A204.1 (cell line): ENCODE measurements at regions not wholly inside any gene's neighbourhood (a gene's known extent, or its start where the extent isn't known, plus 50 kb on each side); places are given as distances from the start of the nearest gene placed in this dataset.

Experiments used
- FAIRE-seq: peaks from 2 replicates; lab custom pipeline; 2012; peaks lifted over from hg19 to GRCh38; lab: Jason Lieb, UNC

DNA sequence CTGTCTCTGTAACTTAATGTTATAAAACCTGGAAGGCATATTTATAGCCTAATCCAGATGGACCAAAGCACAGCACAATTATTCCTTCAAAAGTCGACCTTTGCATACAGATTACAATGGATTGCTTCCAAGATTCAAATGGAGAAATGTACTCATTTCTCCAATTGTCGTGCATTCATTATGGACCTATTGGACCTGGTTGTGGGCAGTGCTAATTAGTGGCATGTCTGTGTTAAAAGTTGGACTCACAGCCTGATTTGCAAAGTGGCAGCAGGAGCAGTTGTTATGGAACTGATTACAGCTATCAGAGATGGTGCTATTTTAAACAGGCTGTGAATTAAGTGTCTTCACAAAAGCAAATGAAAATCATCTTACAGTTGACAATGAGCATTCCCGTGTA is 1529.3 kb upstream of the SLC10A2 start:
- FAIRE-seq = no peak

DNA sequence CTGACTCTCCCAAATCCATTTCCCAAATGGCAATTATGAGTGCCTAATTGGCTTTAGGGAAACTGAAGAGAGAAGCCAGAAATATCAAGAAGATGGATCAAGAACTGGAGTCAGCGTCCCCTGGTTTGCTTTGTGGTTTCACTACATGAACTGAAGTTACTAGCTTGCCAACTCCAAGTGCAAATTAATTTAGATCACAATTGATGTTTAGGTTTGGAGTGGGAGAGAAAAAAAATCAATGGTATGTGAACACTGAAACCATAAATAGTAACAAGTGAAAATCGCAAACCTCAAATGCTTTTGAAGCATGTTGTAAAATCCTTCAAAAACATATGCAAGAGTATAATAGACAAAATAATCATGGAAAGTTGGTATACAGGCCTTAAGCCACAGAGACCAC is 1528.6 kb upstream of the SLC10A2 start:
- FAIRE-seq = no peak

DNA sequence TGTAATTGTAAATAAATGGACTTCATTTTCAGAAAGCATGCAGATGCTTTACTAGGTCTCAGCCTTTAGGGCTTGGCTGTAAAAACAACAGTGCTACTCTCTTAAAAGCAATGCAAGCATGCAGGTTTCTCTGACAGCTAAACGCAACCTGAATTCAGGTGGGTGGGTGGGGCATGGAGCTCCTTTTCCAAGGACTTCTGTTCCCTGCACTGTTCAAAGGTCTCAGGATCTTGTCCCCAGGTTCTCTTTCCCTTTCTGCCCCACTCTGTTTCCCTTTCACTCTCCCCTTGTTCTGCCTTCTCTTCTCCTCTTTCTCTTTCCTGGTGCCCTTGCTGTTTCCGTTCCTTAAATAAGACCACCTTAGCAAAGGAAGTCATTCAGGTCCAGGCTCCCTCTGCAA is 1527.5 kb upstream of the SLC10A2 start:
- FAIRE-seq = no peak

DNA sequence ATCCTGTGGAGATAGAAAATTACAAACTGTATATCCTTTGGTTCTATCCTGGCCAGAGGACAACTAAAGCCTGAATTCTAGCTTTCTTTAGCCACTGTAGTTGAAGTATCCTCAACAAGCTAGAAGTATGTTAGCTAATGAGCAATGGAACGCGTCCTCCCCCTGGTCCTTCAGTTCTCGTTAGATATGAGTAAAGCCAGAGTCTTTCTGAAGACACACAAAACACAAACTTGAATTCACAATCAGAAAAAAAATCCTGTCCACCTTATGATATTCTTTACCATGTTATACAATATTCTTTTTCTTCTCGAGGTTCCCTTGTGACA is 1527.0 kb upstream of the SLC10A2 start:
- FAIRE-seq = no peak

DNA sequence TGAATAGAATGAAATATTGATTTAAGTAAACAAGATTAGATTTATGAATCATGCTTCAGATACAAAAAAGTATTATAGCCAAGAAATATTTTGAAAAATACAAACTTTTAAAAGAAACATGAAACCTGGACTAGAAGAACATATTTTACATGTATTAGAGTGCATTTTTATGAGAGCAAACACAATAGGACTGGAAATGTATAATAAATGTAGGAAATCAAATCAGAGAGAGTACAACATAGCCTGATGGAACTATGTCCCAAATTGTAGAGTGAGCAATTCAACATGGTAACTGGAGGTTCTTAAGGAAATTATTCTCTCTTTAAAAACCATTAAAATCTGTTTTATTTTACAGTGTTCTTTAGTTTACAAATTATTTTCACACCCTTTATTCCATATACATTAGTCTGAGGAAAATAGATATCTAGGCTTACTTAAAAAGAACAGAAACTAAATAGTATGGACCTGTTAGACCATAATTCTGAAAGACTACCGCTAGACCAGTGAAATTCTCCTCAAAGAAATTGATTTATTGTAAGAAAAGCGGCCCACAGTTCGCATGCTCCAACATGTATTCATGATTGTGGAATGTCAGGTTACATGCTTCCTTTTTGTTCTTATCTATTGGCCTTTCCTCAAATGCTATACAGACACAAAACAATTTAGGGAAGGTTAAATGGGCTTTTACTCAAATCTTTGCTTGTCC is 1526.5 kb upstream of the SLC10A2 start:
- no peak for FAIRE-seq

DNA sequence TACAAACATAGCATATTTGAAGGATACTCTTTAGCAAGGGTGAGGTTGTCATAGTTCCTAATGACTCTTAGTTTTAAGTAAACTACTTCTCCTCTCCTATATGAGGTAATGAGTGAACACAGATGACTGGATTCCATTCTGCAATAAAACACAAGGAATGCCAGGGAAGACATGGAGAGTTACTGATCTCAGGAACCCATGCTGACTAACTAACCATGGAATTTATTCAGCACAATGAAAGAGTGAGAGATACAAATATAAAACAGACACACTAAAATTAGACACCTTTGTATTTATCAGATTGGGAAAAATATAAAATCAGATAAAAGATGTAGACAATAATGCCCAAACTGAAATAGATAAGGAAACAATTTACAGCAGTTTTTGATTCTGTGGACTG is 1525.9 kb upstream of the SLC10A2 start:
- FAIRE-seq = no peak

DNA sequence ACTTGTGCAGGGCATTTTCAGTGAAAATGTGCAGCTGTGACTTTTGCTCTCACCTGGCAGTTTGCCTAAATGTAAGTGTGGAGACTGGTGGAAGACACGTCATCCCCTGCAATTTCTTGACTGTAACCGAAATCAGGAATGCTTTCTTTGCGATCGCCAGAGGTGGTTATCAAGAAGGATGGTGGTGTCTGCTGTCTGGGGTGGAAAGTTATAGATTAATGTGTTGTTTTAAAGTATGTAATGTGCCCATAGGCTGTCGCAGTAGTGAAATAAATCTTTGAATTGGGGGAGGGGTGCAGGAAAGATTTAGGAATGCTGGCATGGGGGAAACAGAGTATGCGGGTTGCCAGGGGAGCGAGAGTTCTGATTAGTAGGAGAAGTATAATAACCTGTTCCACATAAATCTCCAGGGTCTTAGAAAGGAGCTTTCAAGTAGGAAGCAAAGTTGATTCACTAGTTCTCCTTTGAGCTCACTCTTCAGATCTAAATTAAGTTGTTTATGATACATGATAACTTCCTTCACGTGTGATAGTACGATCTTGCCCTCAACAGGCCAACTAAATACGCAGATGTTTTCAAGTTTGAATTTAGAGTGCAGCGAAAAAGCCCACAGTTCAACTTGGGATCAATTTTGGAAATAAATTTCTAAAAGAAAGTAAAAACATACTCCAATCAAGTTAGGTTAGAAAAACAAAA is 1520.0 kb upstream of the SLC10A2 start:
- no peak for FAIRE-seq

DNA sequence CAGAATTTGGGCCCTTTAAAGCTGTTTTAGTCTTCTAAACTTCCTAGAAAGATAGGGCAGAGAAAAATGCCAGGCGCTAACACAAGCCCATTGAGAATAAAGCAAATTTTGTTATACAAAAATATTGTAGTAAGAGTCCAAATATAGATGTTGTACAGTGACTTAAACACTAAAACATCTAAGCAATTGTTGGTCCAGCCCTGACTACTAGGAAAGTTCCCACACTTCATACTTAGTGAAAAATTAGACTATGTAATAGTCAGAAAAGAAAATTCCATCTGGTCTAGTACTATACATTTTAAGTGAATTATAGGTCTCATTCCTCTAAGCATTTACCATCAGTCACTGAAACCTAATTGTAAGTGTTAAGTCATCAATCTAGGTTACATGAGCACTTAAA is 1518.3 kb upstream of the SLC10A2 start:
- FAIRE-seq = no peak

DNA sequence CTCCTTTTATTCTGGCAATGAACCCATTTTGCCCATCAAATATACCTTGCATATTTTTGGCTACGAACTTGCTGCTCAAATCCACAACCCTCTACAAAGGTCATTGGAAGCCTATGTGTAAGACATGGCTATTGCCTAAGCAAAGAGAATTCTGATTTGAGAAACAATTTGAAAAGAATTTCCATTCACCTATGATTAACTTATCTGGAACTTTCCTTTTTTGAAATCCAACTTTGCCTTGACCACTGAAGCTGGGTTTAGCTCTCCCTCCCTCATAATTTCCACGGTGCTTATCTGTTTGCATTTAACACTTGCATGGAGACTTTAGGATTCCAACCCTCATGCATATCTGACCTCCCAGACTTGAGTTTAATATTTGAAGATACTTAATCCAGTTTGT is 1514.7 kb upstream of the SLC10A2 start:
- FAIRE-seq = no peak

DNA sequence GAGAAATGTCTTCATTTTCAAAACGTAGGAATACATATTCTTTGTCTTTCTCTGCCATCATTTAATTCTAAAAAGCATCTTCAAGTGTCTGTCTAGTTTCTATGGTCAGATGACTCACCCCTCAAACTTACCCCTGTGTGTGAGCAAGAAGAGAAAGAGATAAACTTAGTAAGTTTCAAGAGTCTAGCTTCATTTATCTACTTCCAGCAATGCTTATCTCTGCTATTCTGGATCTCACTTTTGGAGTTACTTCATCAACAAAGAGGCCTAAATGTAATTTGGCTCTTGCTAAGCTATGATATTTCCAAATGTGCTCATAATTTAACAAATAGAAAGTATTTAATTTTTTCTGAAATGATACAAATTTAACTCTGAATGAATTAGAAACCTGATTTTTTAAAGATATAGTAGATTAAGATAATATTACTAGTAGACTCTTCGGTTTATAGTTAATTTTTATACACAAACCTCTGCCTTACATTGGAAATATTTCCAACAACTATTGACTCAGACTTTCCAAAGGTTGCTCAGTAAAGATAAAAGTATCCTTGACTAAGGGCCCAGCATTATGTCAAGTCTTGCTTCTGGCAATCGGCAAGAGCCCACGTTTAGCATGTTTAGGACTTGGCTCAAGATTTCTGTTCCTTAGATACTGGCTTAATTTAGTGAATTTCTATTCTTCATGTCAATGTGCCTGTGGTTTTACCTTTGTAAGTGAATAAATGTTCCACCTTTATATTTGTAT is 1511.0 kb upstream of the SLC10A2 start:
- no peak for FAIRE-seq

DNA sequence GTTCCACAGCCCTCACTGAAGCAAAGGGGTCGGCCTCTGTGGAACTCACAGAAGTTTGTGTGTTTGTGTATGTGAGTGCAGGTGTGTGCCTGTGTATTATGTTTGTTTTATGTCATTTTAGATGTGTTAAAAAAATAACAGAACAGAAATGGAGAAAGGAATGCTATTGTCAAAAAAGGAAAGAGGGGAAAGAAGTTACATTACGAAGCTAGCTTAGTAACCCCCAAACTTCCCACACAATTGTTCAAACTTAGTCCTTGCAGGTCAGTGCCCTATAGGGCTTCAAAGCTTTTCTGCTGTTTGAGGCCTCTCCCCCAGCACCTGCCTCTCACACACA is 1505.6 kb upstream of the SLC10A2 start:
- no peak for FAIRE-seq

DNA sequence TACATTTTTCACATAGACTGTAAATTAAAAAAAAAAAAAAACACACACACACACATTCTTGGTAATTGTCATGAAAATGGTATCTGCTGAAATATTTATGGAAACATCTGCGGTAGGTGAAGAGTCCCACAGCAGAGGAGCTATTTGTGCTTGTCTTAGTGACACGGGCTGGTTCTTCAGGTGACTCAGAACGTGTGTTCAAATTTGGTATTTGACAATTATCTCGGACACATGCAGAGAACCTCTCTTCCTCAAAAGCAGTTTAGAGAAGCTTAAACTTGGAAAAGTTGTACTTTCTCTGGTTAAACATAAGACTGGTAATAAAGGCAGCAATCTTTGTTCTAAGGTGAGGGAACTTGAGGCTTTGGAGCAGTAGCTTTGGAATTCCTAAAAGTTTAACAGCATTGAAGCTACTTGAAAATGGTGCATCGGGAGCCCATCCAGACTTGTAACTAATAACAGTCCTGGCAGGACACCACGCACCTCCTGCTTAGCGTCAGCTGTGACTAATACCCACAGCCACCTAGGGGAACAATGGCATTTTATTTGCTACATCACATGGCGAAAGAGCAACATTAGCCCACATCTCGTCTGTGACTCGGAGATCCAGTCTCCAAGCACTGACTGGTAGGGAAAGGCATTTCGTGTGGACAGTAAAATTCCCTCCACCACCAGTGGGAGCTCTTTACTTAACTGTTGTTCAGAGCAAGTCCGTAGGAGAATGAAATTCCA is 1505.1 kb upstream of the SLC10A2 start:
- FAIRE-seq = no peak

DNA sequence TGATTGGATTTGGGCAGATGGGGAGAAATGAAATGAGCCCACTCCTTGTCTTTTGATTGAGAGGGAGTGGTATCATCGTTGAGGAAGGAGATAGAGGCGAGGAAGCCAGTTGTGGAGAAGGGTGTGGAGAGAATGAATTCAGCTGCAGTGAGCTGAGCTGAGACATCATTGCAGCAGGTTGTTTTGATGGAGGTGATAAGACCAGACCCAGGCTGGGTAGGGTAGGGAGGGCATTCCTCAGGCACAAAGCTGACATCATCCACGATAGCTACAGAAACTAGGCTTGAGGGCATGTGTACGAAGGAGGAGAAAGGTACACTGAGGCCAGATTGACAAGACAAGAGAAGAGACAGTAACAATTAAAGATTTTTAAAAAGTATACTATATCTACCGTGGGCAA is 1500.9 kb upstream of the SLC10A2 start:
- FAIRE-seq = no peak

DNA sequence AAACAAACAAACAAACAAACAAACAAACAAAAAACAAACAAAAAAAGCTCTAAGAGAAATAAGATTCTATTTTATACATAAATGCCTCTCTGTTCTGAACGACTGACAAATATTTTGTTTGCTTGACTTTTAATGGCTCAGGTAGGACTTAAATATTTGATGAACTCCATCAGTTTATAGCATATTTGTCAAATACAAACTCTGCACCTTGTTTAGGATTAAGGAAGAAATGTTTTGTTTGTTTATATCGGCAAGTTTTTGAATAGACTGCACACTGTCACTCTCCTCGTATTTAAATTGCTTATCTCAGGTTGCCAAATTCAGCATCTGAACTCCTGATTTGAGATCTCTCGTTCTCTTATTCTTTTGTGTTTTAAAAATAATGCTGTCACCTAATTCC is 1499.7 kb upstream of the SLC10A2 start:
- no peak for FAIRE-seq

DNA sequence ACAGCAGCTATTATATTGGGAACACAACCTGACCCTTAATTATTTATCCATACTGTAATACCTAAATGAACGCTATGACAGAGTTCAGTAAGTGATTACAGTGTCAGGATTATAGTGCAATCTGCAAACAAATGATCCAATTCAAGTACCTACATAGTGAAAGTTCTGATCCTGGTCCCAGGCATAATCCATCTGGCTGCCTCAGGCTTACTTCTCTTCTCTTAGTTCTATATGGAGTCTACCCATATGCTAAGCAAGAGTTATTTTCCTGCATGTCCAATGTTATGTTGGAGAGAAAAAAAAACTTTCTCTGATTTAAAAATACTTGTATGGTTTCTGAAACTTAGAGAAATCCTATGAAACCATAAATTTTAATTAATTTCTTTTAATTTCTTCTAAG is 1487.7 kb upstream of the SLC10A2 start:
- FAIRE-seq = no peak

DNA sequence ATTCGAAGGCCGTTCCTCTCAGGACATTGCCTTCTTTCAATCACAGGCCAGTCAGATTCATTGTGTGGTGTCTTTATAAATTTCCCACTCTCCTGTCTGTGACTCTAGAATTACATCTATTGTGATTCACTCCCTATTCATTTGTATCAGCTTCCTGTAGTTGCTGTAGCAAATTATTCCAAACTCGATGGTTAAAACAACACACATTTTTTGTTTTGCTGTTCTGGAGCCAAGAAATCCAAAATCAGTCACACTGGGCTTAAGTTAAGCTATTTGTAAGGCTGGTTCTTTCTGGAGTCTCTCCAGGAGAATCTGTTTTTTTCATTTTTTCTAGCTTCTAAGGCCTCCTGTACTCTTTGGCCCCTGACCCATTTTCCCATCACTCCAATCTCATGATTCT is 1487.0 kb upstream of the SLC10A2 start:
- FAIRE-seq = no peak

DNA sequence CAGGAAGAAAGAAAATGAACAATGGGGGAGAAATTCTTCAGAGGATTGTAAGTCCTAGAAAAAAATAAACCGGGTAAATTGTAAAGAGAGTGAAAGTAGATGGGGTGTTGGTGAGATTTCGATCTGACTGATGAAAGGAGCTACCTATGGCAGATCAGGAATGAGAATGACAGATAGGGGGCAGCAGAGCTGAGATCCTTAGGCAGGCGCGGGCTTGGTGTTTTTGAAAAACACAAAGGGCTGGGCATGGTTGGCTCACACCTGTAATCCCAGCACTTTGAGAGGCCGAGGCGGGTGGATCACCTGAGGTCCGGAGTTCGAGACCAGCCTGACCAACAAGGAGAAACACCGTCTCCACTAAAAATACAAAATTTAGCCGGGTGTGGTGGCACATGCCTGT is 1468.6 kb upstream of the SLC10A2 start:
- no peak for FAIRE-seq

DNA sequence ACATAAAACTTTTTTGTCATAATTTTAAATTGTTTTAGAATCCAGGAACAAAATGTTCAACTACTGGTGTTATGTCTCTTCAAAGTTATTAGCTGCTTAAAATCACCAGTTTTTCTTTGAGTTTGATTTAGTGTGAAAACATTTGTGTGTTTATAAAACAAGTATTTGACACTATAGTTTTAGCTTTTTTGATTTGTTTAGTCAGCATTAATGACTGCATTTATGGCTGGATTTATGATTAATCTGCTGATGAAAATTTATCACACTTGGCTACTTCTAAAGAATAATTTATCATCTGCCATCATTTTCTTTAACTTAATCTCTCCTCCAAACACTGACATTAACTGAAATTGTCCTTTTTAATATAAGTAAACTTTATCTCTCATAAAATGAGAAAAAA is 1465.9 kb upstream of the SLC10A2 start:
- FAIRE-seq = no peak

DNA sequence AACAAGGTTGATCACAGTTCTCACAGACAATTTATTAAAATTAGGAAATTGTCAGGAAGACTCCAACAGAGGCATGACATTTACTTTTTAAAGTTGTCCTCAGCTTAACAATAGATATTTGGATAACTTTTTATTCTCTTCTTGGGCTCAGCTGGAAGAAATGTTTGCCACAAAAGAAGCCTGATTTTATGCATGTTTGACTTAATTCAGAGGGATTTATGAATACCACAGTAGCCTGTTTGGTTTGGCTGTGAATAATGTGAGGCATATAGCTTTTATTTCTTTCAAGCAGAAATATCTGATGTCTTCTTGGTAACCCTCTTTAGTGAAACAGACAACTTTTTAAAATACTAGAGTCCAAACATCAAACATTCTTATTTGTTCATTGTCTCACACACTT is 1464.5 kb upstream of the SLC10A2 start:
- FAIRE-seq = no peak

DNA sequence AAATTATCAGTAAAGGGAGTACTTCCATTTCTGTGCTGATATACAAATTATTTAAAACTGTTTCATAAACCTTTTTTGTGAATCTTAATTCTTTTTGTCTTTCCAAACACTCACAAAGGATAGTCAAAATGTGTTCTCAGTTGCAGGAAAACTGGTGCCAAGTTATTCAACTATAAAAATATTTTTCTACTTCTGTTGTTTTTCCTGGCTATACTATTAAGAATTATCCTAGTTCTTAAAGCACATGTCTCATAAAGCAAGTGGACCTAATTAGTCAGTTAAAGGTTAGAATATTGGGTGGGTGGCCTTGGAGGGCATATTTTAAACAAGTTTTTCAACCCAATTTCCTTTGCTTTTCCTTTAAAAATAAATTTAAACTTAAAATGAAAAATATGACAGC is 1460.3 kb upstream of the SLC10A2 start:
- FAIRE-seq = no peak

DNA sequence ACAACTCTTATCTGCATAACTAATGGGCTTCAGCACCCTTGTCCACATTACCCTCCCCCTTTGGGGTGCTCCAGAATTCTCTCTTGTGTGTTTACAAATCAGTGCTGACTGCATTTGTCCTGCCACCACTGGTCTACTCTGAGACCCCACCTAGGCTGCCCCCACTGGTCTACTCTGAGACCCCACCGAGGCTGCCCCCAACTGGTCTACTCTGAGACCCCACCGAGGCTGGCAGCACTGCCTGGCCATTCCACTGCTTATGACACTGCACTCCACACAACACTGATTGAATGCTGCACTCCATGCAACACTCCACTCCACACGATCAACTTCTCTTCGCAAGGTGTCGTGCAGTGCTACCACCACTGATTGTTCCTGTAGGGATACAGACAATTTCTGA is 1459.2 kb upstream of the SLC10A2 start:
- FAIRE-seq = no peak

DNA sequence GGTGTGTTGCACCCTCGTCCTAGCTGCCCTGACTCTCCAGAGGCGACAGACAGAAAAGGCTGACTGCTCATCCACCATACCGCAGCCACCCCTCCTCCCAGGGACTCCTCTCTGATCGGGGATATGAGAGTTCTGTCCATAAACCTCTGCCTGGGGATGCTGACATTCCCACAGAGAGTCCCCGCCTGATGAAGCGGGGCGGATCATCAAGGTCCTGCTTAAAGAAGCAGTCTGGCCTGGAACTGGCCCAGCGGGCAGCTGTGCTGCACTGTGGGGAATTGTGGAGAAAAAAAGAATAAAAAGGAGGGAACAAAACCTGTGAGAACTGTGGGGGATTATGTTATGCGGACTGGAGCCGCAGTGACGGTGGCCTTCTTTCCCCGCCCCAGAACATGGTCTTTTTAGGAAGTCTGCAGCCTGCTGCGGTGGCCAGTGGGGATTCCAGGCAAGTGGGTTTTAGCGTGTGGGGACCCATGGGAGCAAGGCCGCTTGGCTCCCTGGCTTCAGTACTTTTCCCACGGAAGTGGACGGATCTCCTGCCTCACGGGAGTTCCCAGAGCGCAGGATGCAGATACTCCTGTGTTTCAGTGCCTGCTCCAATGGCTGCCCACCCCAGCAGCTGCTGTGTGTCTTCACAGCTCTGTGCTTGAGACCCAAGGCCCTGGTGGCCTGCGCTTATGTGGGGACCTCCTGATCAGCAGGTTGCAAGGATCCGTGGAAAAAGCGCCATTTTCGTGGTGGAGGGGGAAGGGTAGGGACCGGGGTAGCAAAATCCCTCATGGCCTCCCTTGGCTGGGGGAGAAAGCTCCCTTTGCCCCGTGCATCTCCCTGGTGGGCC is 1456.2 kb upstream of the SLC10A2 start:
- FAIRE-seq = no peak
